Naive thymus-derived CD4-positive, alpha-beta T cell (primary cell): ENCODE measurements at regions not wholly inside any gene's neighbourhood (a gene's known extent, or its start where the extent isn't known, plus 50 kb on each side); places are given as distances from the start of the nearest gene placed in this dataset.

Experiments
- ATAC-seq: fragments of 150-1000 bp; cut with Tn5 transposase; 2 replicates; pipeline ENCODE4 v1.10.0; 2021; ENCODE audit warnings: mild to moderate bottlenecking, moderate library complexity
- CTCF ChIA-PET: fragments of 350-600 bp; sonication (Branson Sonifier 250); formaldehyde crosslinking; loops from one replicate; lab custom pipeline; 2021; ENCODE audit warnings: antibody characterized with exemption; lab: Charles Lee
- POLR2A ChIA-PET: fragments of 350-600 bp; sonication (Branson Sonifier 250); formaldehyde crosslinking; loops from one replicate; lab custom pipeline; 2021; ENCODE audit warnings: antibody characterized with exemption, inconsistent platforms; lab: Charles Lee
- DNase-seq, 9 donors: peaks; one replicate each; pipeline versions ENCODE4 v3.0.0 to v3.0.0-alpha.2; 2020 to 2022; ENCODE audit warnings: mixed read lengths in 1 of 9
- H3K27ac ChIP-seq: one replicate; pipeline ENCODE4 v1.7.0; 2013; ENCODE audit warnings: mild to moderate bottlenecking, low read depth, low read length, moderate library complexity
- H3K27me3 ChIP-seq, 2 donors: one replicate each; pipeline ENCODE4 v1.7.0; 2013; ENCODE audit warnings: low read length in 2 of 2, mild to moderate bottlenecking in 2 of 2, moderate library complexity in 2 of 2; ENCODE audit not compliant: control insufficient read depth in 2 of 2, insufficient read depth in 2 of 2
- H3K36me3 ChIP-seq, 3 experiments: 1 replicate in 2 of 3; 2 replicates in 1 of 3; pipeline ENCODE4 v1.7.0; 2013; ENCODE audit warnings: low read length in 3 of 3, mild to moderate bottlenecking in 3 of 3, moderate library complexity in 1 of 3; ENCODE audit not compliant: insufficient read depth in 3 of 3, control insufficient read depth in 2 of 3
- H3K4me1 ChIP-seq, 2 donors: one replicate each; pipeline ENCODE4 v1.7.0; 2013; ENCODE audit warnings: low read length in 2 of 2, mild to moderate bottlenecking in 2 of 2, moderate library complexity in 1 of 2; ENCODE audit not compliant: control insufficient read depth in 2 of 2, insufficient read depth in 2 of 2
- H3K4me3 ChIP-seq: 2 replicates; pipeline ENCODE4 v1.7.0; 2013; ENCODE audit warnings: mild to moderate bottlenecking, low read length
- H3K9me3 ChIP-seq, 3 experiments: 1 replicate in 2 of 3; 2 replicates in 1 of 3; pipeline ENCODE4 v1.7.0; 2013; ENCODE audit warnings: low read length in 3 of 3; ENCODE audit not compliant: control insufficient read depth in 2 of 3
- H3K27ac Mint-ChIP-seq, 9 donors: one replicate each; pipeline ENCODE4 v1.8.0; 2020 to 2022; ENCODE audit warnings: mixed read lengths in 9 of 9, mild to moderate bottlenecking in 8 of 9, moderate library complexity in 5 of 9, inconsistent platforms in 2 of 9
- H3K27me3 Mint-ChIP-seq, 5 donors: one replicate each; pipeline ENCODE4 v1.8.0; 2021 to 2022; ENCODE audit warnings: mixed read lengths in 5 of 5, mild to moderate bottlenecking in 1 of 5
- H3K36me3 Mint-ChIP-seq, 5 donors: one replicate each; pipeline ENCODE4 v1.8.0; 2020 to 2022; ENCODE audit warnings: mixed read lengths in 5 of 5, mild to moderate bottlenecking in 3 of 5, inconsistent platforms in 1 of 5
- H3K4me1 Mint-ChIP-seq, 7 donors: one replicate each; pipeline ENCODE4 v1.8.0; 2020 to 2022; ENCODE audit warnings: mixed read lengths in 7 of 7, mild to moderate bottlenecking in 3 of 7, inconsistent platforms in 1 of 7
- H3K4me3 Mint-ChIP-seq, 10 donors: one replicate each; pipeline ENCODE4 v1.8.0; 2020 to 2022; ENCODE audit warnings: mild to moderate bottlenecking in 10 of 10, mixed read lengths in 10 of 10, moderate library complexity in 6 of 10, inconsistent platforms in 2 of 10
- H3K9me3 Mint-ChIP-seq, 11 donors: one replicate each; pipeline ENCODE4 v1.8.0; 2020 to 2022; ENCODE audit warnings: mixed read lengths in 11 of 11, mild to moderate bottlenecking in 4 of 11, inconsistent platforms in 1 of 11, moderate library complexity in 1 of 11
- intact Hi-C, 2 donors: fragments of 100-400 bp; cut with micrococcal nuclease; formaldehyde crosslinking; loops; one replicate each; pipeline ENCODE4 v1.15.1; 2023

DNA sequence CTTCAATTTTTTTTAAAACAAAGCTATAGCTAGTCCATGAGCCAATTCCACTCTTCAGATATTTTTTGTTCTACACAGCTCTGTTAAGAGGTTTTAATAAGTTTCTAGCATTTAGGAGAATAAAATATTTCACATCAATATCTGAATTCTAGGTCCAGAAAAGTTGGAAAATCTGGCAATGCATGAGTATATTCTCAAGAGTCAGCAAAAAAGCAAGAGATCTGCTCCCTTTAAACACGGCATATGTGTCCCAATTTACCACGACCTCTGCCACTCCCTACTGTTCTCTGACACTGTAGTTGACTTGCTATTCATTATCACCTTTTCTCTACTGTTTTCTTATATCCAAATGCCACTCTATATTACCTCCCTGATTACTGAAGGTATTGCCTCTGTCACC, 145.1 kb upstream of the TGFBR2 start:
- ChIA-PET CTCF (no interaction called here), POLR2A (no interaction called here)
- peaks cover 0 to 20% (median 5%) of the 10 kb centered on the region in 7 donors for H3K4me1 Mint-ChIP-seq
- H3K36me3 Mint-ChIP-seq, result peaks cover 4 to 19% (median 7%) of the 10 kb centered on the region in 5 donors
- ATAC-seq, result no peak
- no peaks in the 10 kb centered on the region for H3K27me3 ChIP-seq
- H3K36me3 ChIP-seq, result no peaks in the 10 kb centered on the region
- no peak for DNase-seq
- no peak overlapping the region for H3K27ac Mint-ChIP-seq
- no peak overlapping the region for H3K4me3 ChIP-seq
- H3K9me3 Mint-ChIP-seq, result peaks cover 3 to 36% (median 13%) of the 10 kb centered on the region in 11 donors
- H3K27ac ChIP-seq, result no peak overlapping the region
- H3K9me3 ChIP-seq, result no peaks in the 10 kb centered on the region
- H3K4me1 ChIP-seq, result no peaks in the 10 kb centered on the region
- intact Hi-C loops, result no loop called here
- H3K27me3 Mint-ChIP-seq, result peaks cover 0 to 4% (median 0%) of the 10 kb centered on the region in 5 donors
- H3K4me3 Mint-ChIP-seq, result no peak overlapping the region

DNA sequence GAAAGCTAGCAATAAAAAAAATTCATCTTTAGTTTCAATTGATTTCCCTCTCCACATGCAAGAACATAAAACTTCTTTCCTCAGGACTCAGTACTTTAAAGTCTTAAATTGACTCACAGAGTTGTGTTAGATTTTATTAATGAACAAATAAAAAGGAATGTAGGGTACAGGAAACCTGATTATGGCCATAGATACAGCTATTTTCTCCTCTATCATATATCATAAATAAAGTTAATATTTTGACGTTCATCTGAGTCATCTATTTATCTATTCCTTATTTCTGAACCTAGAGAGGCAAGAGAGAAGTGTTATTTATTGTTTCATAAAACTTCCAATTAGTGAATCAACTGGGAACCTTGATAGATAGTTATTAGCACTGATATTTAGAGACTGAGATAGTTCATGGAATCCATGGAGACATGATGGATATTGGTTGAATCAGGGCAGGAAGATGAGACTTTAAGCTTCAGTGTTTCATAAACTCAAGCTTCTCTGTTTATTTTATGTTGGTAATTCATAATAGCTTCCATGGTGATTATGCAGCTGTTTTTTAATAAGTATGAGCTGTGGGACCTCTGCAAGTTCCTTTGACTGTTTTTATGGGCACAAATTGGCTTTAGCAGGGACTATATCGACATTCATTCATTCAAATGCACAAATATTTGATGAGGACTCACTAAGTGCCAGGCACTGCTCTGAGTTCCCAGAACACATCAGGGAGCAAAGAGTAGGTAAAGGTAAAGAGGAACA, 143.5 kb upstream of the TGFBR2 start:
- intact Hi-C loops, result no loop called here
- H3K9me3 Mint-ChIP-seq, result peaks cover 3 to 36% (median 14%) of the 10 kb centered on the region in 11 donors
- ATAC-seq, result no peak

DNA sequence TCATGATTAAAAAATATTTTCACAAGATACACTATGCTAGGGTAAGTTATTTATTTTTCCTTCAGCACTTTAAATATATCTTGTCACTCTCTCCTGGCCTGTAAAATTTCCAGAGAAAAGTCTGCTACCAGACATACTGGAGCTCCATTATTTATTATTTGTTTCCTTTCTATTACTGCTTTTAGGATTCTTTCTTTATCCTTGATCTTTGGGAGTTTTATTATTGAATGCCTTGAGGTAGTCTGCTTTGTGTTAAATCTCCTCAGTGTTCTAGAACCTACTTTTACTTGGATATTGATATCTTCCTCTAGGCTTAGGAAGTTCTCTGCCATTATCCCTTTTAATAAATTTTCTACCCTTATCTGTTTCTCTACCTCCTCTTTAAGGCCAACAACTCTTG, 142.0 kb upstream of the TGFBR2 start:
- ChIA-PET CTCF (no interaction called here), POLR2A (interaction anchor here (0.6 kb wide), 1 partner anchor 13 kb away, joined by 3 read pairs; no protein-coding TSS in a partner anchor)
- H3K9me3 ChIP-seq, result no peaks in the 10 kb centered on the region
- no peak overlapping the region for H3K4me3 ChIP-seq
- Mint-ChIP-seq H3K4me3 (no peak overlapping the region), H3K27me3 (peaks cover 0 to 3% (median 0%) of the 10 kb centered on the region in 5 donors), H3K9me3 (peaks cover 0 to 29% (median 10%) of the 10 kb centered on the region in 11 donors), H3K36me3 (peaks cover 0 to 14% (median 5%) of the 10 kb centered on the region in 5 donors), H3K4me1 (peaks cover 0 to 15% (median 0%) of the 10 kb centered on the region in 7 donors), H3K27ac (no peak overlapping the region)
- DNase-seq (no peak), ATAC-seq (no peak)
- H3K27me3 ChIP-seq, result no peaks in the 10 kb centered on the region
- no peaks in the 10 kb centered on the region for H3K36me3 ChIP-seq
- intact Hi-C loops, result no loop called here
- H3K27ac ChIP-seq, result no peak overlapping the region
- H3K4me1 ChIP-seq, result no peaks in the 10 kb centered on the region

More for the DNA sequence above, 143.5 kb upstream of the TGFBR2 start:
- Mint-ChIP-seq H3K27me3 (peaks cover 0 to 3% (median 0%) of the 10 kb centered on the region in 5 donors), H3K36me3 (peaks cover 4 to 19% (median 7%) of the 10 kb centered on the region in 5 donors), H3K27ac (no peak overlapping the region), H3K4me3 (no peak overlapping the region), H3K4me1 (peaks cover 0 to 11% (median 0%) of the 10 kb centered on the region in 7 donors)
- H3K4me3 ChIP-seq, result no peak overlapping the region
- CTCF ChIA-PET, result no interaction called here
- no peaks in the 10 kb centered on the region for H3K4me1 ChIP-seq
- no peaks in the 10 kb centered on the region for H3K36me3 ChIP-seq
- POLR2A ChIA-PET, result interaction anchor here (0.6 to 0.9 kb wide), 2 partner anchors 22 to 24 kb away, joined by 3 to 6 read pairs; no protein-coding TSS in a partner anchor
- no peak overlapping the region for H3K27ac ChIP-seq
- DNase-seq, result no peak
- no peaks in the 10 kb centered on the region for H3K27me3 ChIP-seq
- H3K9me3 ChIP-seq, result no peaks in the 10 kb centered on the region

DNA sequence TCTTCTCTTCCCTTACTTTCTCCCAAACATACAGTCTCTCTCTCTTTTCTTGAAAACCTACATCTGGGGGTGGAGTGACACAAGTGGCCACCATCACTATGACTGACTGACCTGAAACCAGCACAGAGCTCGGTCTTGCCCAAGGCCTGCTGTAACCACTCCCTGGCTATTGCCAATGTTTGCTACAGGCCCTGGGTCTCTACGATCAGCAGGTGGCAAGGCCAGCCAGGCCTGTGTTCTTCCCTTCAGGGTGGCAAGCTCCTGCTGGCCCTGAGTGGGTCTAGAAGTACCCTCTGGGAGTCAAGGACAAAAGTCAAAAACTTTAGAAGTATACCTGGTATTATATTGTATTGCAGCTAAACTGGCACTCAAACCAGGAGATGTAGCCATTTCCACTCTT, 140.9 kb upstream of the TGFBR2 start:
- intact Hi-C loops, result no loop called here
- peaks cover 0 to 8% (median 2%) of the 10 kb centered on the region in 5 donors for H3K36me3 Mint-ChIP-seq
- H3K27me3 Mint-ChIP-seq, result peaks cover 0 to 3% (median 0%) of the 10 kb centered on the region in 5 donors
- H3K4me1 Mint-ChIP-seq, result peaks cover 0 to 21% (median 5%) of the 10 kb centered on the region in 7 donors
- H3K4me3 Mint-ChIP-seq, result no peak overlapping the region
- Histone ChIP-seq H3K4me1 (peaks cover 0 to under 1% of the 10 kb centered on the region in 2 donors), H3K4me3 (no peak overlapping the region), H3K27ac (no peak overlapping the region), H3K36me3 (no peaks in the 10 kb centered on the region), H3K27me3 (no peaks in the 10 kb centered on the region), H3K9me3 (no peaks in the 10 kb centered on the region)
- no peak for ATAC-seq
- no peak for DNase-seq
- H3K9me3 Mint-ChIP-seq, result peaks cover 0 to 19% (median 7%) of the 10 kb centered on the region in 11 donors
- POLR2A ChIA-PET, result no interaction called here
- H3K27ac Mint-ChIP-seq, result no peak overlapping the region
- CTCF ChIA-PET, result no interaction called here

DNA sequence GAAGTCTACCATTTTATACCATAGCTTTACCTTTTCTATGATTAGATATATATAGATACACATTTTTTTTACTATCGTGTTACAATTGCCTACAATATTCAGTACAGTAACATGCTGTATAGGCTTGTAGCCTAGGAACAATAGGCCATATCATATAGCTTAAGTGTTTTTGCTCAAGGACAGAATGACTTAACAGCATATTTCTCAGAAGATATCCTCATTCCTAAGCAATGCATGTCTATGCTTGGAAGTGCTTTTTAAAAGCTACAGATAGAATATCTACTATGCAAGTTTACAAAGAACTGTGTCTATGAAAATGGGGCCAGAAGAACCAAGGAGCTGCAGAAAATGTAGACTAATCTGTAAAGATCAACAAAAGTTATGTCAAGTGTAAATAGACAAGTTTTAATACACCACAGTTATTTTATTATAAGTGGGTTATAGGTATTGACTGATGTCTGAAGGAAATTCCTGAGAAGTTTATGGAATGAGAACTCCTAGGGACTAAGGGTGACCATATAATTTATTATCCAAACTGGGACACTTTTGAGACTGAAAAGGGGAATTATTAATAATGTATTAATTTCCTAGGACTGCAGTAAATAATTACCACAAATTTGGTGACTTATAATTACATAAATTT, 138.7 kb upstream of the TGFBR2 start:
- H3K4me1 ChIP-seq, result peaks cover 0 to 9% of the 10 kb centered on the region in 2 donors
- H3K36me3 ChIP-seq, result no peaks in the 10 kb centered on the region
- peaks cover 0 to 19% (median 6%) of the 10 kb centered on the region in 11 donors for H3K9me3 Mint-ChIP-seq
- no peak overlapping the region for H3K4me3 Mint-ChIP-seq
- H3K4me1 Mint-ChIP-seq, result peaks cover 0 to 34% (median 17%) of the 10 kb centered on the region in 7 donors
- H3K36me3 Mint-ChIP-seq, result peaks cover 0 to 8% (median 1%) of the 10 kb centered on the region in 5 donors
- ChIA-PET POLR2A (no interaction called here), CTCF (no interaction called here)
- no peak overlapping the region for H3K27ac ChIP-seq
- no peak overlapping the region for H3K27ac Mint-ChIP-seq
- no peaks in the 10 kb centered on the region for H3K9me3 ChIP-seq
- DNase-seq (no peak), ATAC-seq (no peak)
- intact Hi-C loops, result no loop called here
- H3K27me3 ChIP-seq, result no peaks in the 10 kb centered on the region
- no peak overlapping the region for H3K4me3 ChIP-seq
- no peaks in the 10 kb centered on the region for H3K27me3 Mint-ChIP-seq

DNA sequence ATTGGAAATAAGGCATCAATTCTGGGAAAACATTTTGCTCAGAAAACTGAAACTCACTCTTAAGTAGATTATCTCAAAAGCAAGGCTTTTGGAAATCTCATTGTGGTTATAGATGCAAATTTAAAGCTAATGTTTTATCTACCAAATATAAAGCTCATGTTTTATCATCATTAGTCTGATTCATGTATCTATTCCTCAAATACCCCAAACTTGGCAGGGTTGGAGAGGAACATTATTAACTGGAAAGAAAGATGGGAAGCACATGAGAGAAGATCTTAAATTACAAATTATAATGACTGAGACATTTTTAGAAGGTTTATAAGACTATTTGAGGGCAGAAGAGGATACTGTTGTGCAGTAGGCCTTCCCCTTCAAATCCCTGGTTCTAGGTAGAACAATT, 137.3 kb upstream of the TGFBR2 start:
- H3K27me3 ChIP-seq, result no peaks in the 10 kb centered on the region
- H3K36me3 Mint-ChIP-seq, result peaks cover 0 to 8% (median 5%) of the 10 kb centered on the region in 5 donors
- no peak for ATAC-seq

More for the DNA sequence above, 137.3 kb upstream of the TGFBR2 start:
- Histone ChIP-seq H3K4me1 (peaks cover 0 to 9% of the 10 kb centered on the region in 2 donors), H3K4me3 (no peak overlapping the region), H3K36me3 (no peaks in the 10 kb centered on the region), H3K9me3 (no peaks in the 10 kb centered on the region), H3K27ac (no peak overlapping the region)
- Mint-ChIP-seq H3K27ac (no peak overlapping the region), H3K4me3 (no peak overlapping the region), H3K27me3 (no peaks in the 10 kb centered on the region), H3K9me3 (peaks cover 0 to 18% (median 7%) of the 10 kb centered on the region in 11 donors), H3K4me1 (peaks cover 5 to 33% (median 18%) of the 10 kb centered on the region in 7 donors)
- intact Hi-C loops, result no loop called here
- no peak for DNase-seq
- POLR2A ChIA-PET, result interaction anchor here (0.7 kb wide), 1 partner anchor 192 kb away, joined by 3 read pairs; no protein-coding TSS in a partner anchor
- CTCF ChIA-PET, result no interaction called here
